Epithelial cell of proximal tubule (primary cell): ENCODE measurements at regions not wholly inside any gene's neighbourhood (a gene's known extent, or its start where the extent isn't known, plus 50 kb on each side); places are given as distances from the start of the nearest gene placed in this dataset.
A peak's percentile ranks its signal among the peaks of the same experiment; 100 is the strongest.

Experiments
- DNase-seq: peaks from one replicate; pipeline ENCODE4 v3.0.0-alpha.2; 2011; ENCODE audit warnings: low read depth
- H3K4me3 ChIP-seq: 2 replicates; pipeline ENCODE4 v1.5.1; 2011; ENCODE audit warnings: low read depth, mild to moderate bottlenecking, low read length
- TF ChIP-seq, protein P1 (sequence below): conservative IDR thresholded peaks from 2 replicates; pipeline ENCODE4 v1.5.1; 2012; ENCODE audit warnings: low read depth, mild to moderate bottlenecking, low read length

DNA sequence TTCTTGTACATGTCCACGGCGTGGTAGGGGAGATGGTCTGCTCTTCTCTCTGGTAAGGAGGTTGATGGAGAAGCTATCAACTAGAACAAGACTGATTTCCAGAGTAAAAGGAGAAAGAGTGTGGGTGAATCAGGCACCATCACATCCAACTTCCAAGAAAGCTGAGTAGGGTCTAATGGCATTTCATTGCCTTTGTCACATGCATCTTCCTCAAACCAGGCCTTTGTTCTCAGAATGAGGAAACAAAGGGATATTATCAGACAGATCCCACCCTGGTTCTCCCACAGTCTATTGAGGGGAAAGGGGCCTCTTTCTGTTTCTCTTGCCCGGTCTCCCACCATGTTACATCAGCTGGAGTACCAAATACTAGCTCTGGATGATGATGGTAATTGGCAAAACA is 160.2 kb upstream of the RBPJ start:
- DNase-seq, result no peak
- TF ChIP-seq, protein P1, sequence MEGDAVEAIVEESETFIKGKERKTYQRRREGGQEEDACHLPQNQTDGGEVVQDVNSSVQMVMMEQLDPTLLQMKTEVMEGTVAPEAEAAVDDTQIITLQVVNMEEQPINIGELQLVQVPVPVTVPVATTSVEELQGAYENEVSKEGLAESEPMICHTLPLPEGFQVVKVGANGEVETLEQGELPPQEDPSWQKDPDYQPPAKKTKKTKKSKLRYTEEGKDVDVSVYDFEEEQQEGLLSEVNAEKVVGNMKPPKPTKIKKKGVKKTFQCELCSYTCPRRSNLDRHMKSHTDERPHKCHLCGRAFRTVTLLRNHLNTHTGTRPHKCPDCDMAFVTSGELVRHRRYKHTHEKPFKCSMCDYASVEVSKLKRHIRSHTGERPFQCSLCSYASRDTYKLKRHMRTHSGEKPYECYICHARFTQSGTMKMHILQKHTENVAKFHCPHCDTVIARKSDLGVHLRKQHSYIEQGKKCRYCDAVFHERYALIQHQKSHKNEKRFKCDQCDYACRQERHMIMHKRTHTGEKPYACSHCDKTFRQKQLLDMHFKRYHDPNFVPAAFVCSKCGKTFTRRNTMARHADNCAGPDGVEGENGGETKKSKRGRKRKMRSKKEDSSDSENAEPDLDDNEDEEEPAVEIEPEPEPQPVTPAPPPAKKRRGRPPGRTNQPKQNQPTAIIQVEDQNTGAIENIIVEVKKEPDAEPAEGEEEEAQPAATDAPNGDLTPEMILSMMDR, result no peak
- H3K4me3 ChIP-seq, result no peak overlapping the region

DNA sequence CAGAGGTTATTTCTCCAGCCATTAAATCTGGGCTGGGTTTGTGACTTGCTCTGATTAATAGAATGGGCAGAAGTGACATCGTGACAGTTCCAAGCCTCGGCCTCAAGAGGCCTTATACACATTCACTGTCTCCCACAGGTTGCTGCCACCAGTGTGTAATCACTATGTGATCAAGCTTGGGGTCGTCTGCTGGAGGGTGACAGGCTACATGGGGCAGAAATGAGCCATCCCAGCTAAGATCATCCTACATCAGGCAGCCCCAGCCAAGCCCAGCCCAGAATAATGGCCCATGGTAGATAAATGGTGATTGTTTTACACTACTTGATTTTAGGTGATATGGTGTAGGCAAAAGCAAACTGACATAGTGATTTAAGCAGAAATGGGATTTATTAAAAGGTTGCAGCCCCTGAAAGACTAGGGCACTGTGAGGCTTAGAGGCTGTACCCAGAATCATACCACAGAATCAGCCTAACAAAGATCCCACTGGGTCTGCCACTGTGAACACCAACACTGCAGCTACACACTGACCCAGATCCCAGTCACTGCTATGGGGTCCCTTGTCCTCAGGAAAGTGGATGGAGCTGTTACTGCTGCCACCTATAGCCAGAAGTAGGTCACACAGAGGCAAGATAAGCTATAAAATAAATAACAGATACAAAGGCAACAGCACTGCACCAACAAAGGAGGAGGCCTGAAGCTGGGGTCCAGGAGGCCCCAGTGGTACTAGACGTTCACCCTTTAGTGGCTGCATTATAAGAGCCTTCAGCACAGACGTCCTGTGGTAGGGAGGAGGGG is 159.6 kb upstream of the RBPJ start:
- TF ChIP-seq, protein P1, result peak; percentile 39
- DNase-seq, result no peak

DNA sequence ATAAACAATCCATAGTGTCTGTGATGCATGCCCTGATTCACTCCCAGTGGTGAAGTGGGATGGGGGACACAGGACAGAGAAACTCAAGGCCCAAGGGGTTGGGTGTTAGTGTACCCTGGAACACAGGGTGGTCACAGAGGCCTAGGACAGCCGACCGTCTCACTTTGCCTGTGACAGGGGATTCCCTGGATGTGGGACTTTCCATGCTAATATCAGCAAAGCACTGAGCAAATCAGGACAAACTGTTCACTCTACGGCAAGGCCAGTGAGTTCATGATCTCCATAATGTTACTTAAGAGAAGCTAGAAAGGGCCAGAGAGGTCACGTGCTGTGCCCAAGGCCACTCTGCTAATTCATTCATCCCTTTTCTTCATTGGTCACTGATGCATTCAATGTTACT is 158.7 kb upstream of the RBPJ start:
- no peak for DNase-seq
- no peak overlapping the region for H3K4me3 ChIP-seq
- TF ChIP-seq, protein P1, result no peak

More for the DNA sequence above, 159.6 kb upstream of the RBPJ start:
- no peak overlapping the region for H3K4me3 ChIP-seq

DNA sequence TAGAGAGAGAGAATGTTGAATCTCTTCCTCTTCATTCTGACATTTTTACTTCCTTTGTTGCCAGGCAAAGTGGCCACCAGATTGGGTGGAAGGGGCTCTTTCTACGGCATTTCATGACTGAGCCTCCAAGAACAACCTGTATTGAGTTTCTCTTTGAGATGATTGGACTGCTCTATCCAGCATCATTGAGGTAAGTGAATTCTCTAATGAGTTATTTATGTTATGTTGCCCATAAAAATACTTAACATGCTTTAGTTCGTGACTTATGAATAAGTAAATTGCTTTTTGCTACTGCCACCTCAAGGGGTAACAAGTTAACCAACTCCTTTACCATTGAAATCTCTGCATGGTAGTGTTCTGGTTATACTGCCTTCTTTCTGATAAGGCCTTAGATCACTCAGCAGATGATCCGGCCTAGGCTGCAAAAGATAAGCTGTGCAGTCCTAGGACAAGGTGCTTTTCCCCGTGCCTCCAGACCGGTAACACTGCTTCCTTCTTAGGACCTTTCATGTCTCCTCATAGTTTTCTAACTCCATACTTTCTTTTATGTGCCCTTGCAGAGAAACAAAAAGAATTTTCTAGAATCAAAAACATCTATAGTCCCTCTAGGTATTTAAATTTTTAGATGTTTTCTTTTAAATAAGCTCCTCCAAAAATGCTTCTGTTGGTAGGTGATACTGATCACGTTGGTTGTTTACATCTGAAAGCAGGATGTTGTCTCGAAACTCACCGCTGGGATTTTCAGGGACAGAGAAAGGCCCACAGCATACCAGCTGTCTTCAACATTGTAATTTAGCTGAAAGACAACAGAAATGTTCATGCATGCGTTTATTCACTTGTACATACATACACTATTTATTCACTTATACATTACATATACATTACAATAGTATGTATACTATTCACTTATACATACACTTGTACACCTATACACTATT is 157.1 kb upstream of the RBPJ start:
- TF ChIP-seq, protein P1, result no peak
- no peak overlapping the region for H3K4me3 ChIP-seq
- no peak for DNase-seq

DNA sequence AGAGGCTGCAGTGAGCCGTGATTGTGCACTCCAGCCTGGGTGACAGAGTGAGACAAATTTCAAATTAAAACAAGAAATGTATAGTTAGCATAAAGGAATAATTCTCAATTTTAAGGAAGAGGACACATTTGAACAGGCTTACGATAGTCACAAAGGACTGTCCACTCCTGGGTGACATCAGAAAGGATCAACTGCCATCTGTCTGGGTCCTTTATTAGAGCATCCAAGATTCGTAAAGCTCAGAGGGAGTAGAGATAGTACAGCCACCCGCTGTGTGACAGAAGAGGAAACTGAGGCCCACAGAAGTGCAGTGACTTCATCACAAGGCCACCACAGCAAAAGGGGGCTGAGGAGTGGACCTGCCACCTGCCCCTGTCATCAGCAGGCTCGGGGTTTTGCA is 149.3 kb upstream of the RBPJ start:
- H3K4me3 ChIP-seq, result no peak overlapping the region
- TF ChIP-seq, protein P1, result no peak
- DNase-seq, result no peak

DNA sequence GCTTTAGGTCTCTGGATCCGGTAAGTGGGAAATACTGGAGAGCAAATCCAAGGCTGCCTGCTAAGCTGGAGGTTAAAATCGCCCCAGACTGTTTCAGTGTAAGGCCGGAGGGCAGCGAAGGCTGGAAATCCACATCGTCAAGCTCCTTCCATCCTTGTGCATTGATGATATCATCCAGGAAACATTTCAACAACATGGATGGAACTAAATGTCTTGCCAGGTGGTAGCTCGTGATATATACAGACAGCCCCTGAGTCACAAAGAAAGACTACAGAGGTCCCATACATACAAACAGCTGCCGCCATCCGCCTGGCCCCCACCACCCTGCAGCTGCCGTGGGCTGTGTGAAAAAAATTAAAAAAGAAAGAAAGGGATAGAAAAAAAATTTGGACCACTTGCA is 148.9 kb upstream of the RBPJ start:
- no peak overlapping the region for H3K4me3 ChIP-seq
- TF ChIP-seq, protein P1, result no peak
- DNase-seq, result no peak
